ENCODE measurements at regions not wholly inside any gene's neighbourhood (a gene's known extent, or its start where the extent isn't known, plus 50 kb on each side); places are given as distances from the start of the nearest gene placed in this dataset.

- Histone ChIP-seq H3K27ac (no peak overlapping the region), H3K79me2 (ENCODE audit: insufficient read depth, low read depth) (no peaks in the 10 kb centered on the region), H3K36me3 (ENCODE audit: insufficient read depth) (no peaks in the 10 kb centered on the region), H3K4me1 (ENCODE audit: low read depth, poor library complexity, severe bottlenecking) (no peaks in the 10 kb centered on the region), H3K9ac (no peak overlapping the region), H3K27me3 (ENCODE audit: insufficient read depth, low read depth) (no peaks in the 10 kb centered on the region), H4K20me1 (ENCODE audit: insufficient read depth) (no peaks in the 10 kb centered on the region), H3K4me2 (no peak overlapping the region), H3K4me3 (IDR thresholded peaks at IDR 0.05; ENCODE audit: insufficient read depth, low read depth, low read length) (no peak overlapping the region), H2AFZ (ENCODE audit: low read depth) (no peak overlapping the region)
- TF ChIP-seq CTCF (conservative IDR thresholded peaks at IDR 0.05; ENCODE audit: low read depth, low read length) = no peak
These were observed 197.7 kb downstream of the SNX10 start for GRCh38 chr7:26489391-26489790.

- no peak overlapping the region for H3K4me2 ChIP-seq
- no peak overlapping the region for H2AFZ ChIP-seq (ENCODE audit: low read depth)
- H3K4me1 ChIP-seq (ENCODE audit: low read depth, poor library complexity, severe bottlenecking) = no peaks in the 10 kb centered on the region
- H3K79me2 ChIP-seq (ENCODE audit: insufficient read depth, low read depth) = no peaks in the 10 kb centered on the region
- H3K9ac ChIP-seq = no peak overlapping the region
- H3K36me3 ChIP-seq (ENCODE audit: insufficient read depth) = no peaks in the 10 kb centered on the region
- no peak overlapping the region for H3K27ac ChIP-seq
- H3K4me3 ChIP-seq (IDR thresholded peaks at IDR 0.05; ENCODE audit: insufficient read depth, low read depth, low read length) = no peak overlapping the region
- no peak for TF ChIP-seq CTCF (conservative IDR thresholded peaks at IDR 0.05; ENCODE audit: low read depth, low read length)
- no peaks in the 10 kb centered on the region for H4K20me1 ChIP-seq (ENCODE audit: insufficient read depth)
- no peaks in the 10 kb centered on the region for H3K27me3 ChIP-seq (ENCODE audit: insufficient read depth, low read depth)
These were observed 198.4 kb downstream of the SNX10 start for GRCh38 chr7:26489906-26490639.

DNA sequence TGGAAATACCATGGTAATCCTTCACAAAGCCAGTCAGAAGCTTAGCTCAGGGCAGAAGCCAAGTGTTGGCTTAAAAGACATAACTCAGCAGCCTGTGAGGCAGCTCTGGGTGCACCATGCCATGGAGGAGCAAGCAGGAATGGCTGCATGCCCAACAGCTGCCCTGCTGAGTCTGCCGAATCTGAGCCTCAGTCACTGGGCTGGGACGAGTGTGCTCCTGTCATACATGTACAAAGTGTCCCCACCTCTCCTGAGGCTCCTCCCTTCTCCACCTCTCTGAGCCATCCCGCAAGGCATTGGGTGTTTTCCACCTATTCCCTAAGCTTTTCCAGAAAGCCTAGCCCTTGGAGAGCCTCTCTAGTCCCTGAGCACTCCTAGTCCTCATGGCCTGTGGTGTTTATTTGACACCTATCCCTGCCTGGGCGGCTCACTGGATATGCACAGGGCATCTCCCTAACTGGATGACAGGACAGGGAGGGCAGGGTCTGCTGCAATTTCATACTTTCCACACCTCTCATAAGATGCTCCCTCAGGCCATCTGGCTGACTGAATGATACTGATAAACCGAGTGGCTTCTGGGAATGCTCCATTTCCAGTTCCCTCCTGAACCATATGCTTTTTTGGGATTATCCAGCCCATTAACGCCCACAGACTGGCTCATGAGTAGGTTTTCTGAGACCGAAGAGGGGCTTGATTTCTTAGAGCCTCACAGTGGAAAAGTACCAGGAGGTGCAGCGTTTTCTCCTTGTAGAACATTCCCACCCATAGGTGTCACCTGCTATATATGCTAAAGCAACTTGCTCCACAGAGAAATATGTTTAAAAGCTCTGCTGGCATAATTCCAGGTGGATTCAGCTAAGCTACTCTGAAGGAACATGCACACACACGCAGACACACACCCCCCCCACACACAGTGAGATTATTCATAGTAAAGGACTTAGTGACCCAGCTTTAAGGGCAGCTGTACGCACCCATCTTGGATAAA lies 199.3 kb downstream of the SNX10 start:
- Histone ChIP-seq H4K20me1 (ENCODE audit: insufficient read depth) (no peaks in the 10 kb centered on the region), H3K9ac (no peak overlapping the region), H2AFZ (ENCODE audit: low read depth) (no peak overlapping the region), H3K36me3 (ENCODE audit: insufficient read depth) (no peaks in the 10 kb centered on the region), H3K4me1 (ENCODE audit: low read depth, poor library complexity, severe bottlenecking) (no peaks in the 10 kb centered on the region), H3K4me3 (IDR thresholded peaks at IDR 0.05; ENCODE audit: insufficient read depth, low read depth, low read length) (no peak overlapping the region), H3K27ac (no peak overlapping the region), H3K4me2 (no peak overlapping the region), H3K27me3 (ENCODE audit: insufficient read depth, low read depth) (no peaks in the 10 kb centered on the region), H3K79me2 (ENCODE audit: insufficient read depth, low read depth) (no peaks in the 10 kb centered on the region)
- no peak for TF ChIP-seq CTCF (conservative IDR thresholded peaks at IDR 0.05; ENCODE audit: low read depth, low read length)

GRCh38 chr7:26492816-26493215 lies 201.2 kb downstream of the SNX10 start:
- Histone ChIP-seq H3K36me3 (ENCODE audit: insufficient read depth) (no peaks in the 10 kb centered on the region), H3K9ac (no peak overlapping the region), H3K79me2 (ENCODE audit: insufficient read depth, low read depth) (no peaks in the 10 kb centered on the region), H3K4me2 (no peak overlapping the region), H3K4me1 (ENCODE audit: low read depth, poor library complexity, severe bottlenecking) (no peaks in the 10 kb centered on the region), H4K20me1 (ENCODE audit: insufficient read depth) (no peaks in the 10 kb centered on the region), H3K27me3 (ENCODE audit: insufficient read depth, low read depth) (no peaks in the 10 kb centered on the region), H2AFZ (ENCODE audit: low read depth) (no peak overlapping the region), H3K4me3 (IDR thresholded peaks at IDR 0.05; ENCODE audit: insufficient read depth, low read depth, low read length) (no peak overlapping the region), H3K27ac (no peak overlapping the region)
- no peak for TF ChIP-seq CTCF (conservative IDR thresholded peaks at IDR 0.05; ENCODE audit: low read depth, low read length)

Measured in KMS-11 (cell line).